ENCODE measurements at regions not wholly inside any gene's neighbourhood (a gene's known extent, or its start where the extent isn't known, plus 50 kb on each side); places are given as distances from the start of the nearest gene placed in this dataset.

- no peak for DNase-seq (ENCODE audit: insufficient read length, low spot score)
- FAIRE-seq, result no peak
Observed at GRCh38 chr2:7819316-7819715, 862.5 kb upstream of the ID2 start.

- FAIRE-seq (no peak), DNase-seq (ENCODE audit: insufficient read length, low spot score) (no peak)
Observed at GRCh38 chr2:7819850-7820249, 862.0 kb upstream of the ID2 start.

- DNase-seq (ENCODE audit: insufficient read length, low spot score), result no peak
- no peak for FAIRE-seq
Observed at GRCh38 chr2:7824211-7824610, 857.6 kb upstream of the ID2 start.

- no peak for DNase-seq (ENCODE audit: insufficient read length, low spot score)
- no peak for FAIRE-seq
Observed at GRCh38 chr2:7825591-7826312, 856.1 kb upstream of the ID2 start.

GRCh38 chr2:7826656-7827055 is 855.2 kb upstream of the ID2 start:
- FAIRE-seq, result no peak
- DNase-seq (ENCODE audit: insufficient read length, low spot score), result no peak

GRCh38 chr2:7829241-7829640 is 852.6 kb upstream of the ID2 start:
- DNase-seq (ENCODE audit: insufficient read length, low spot score), result no peak
- no peak for FAIRE-seq

- DNase-seq (ENCODE audit: insufficient read length, low spot score), result no peak
- FAIRE-seq, result no peak
Observed at GRCh38 chr2:7830616-7831015, 851.2 kb upstream of the ID2 start.

GRCh38 chr2:7835151-7835550 is 846.7 kb upstream of the ID2 start:
- DNase-seq (ENCODE audit: insufficient read length, low spot score), result no peak
- FAIRE-seq, result no peak

- no peak for DNase-seq (ENCODE audit: insufficient read length, low spot score)
- no peak for FAIRE-seq
Observed at GRCh38 chr2:7835693-7836680, 845.9 kb upstream of the ID2 start.

GRCh38 chr2:7837237-7837760 is 844.6 kb upstream of the ID2 start:
- no peak for FAIRE-seq
- DNase-seq (ENCODE audit: insufficient read length, low spot score), result no peak

- FAIRE-seq (no peak), DNase-seq (ENCODE audit: insufficient read length, low spot score) (no peak)
Observed at GRCh38 chr2:7838669-7839068, 843.2 kb upstream of the ID2 start.

GRCh38 chr2:7840651-7841380 is 841.0 kb upstream of the ID2 start:
- no peak for DNase-seq (ENCODE audit: insufficient read length, low spot score)
- FAIRE-seq, result no peak

- FAIRE-seq (no peak), DNase-seq (ENCODE audit: insufficient read length, low spot score) (no peak)
Observed at GRCh38 chr2:7841751-7842150, 840.1 kb upstream of the ID2 start.

GRCh38 chr2:7844414-7844965 is 837.4 kb upstream of the ID2 start:
- FAIRE-seq (no peak), DNase-seq (ENCODE audit: insufficient read length, low spot score) (no peak)

GRCh38 chr2:7845332-7845731 is 836.5 kb upstream of the ID2 start:
- no peak for FAIRE-seq
- no peak for DNase-seq (ENCODE audit: insufficient read length, low spot score)

GRCh38 chr2:7846607-7847006 is 835.2 kb upstream of the ID2 start:
- FAIRE-seq (no peak), DNase-seq (ENCODE audit: insufficient read length, low spot score) (no peak)

- DNase-seq (ENCODE audit: insufficient read length, low spot score) (no peak), FAIRE-seq (no peak)
Observed at GRCh38 chr2:7847321-7847720, 834.5 kb upstream of the ID2 start.

GRCh38 chr2:7849027-7849426 is 832.8 kb upstream of the ID2 start:
- no peak for DNase-seq (ENCODE audit: insufficient read length, low spot score)
- FAIRE-seq, result no peak

- DNase-seq (ENCODE audit: insufficient read length, low spot score) (no peak), FAIRE-seq (no peak)
Observed at GRCh38 chr2:7849531-7849930, 832.3 kb upstream of the ID2 start.

- no peak for FAIRE-seq
- no peak for DNase-seq (ENCODE audit: insufficient read length, low spot score)
Observed at GRCh38 chr2:7852546-7852945, 829.3 kb upstream of the ID2 start.

- DNase-seq (ENCODE audit: insufficient read length, low spot score), result no peak
- FAIRE-seq, result no peak
Observed at GRCh38 chr2:7857904-7858303, 824.0 kb upstream of the ID2 start.
